H1 (cell line): ENCODE measurements at regions not wholly inside any gene's neighbourhood (a gene's known extent, or its start where the extent isn't known, plus 50 kb on each side); places are given as distances from the start of the nearest gene placed in this dataset.

Source experiments
- CTCF ChIA-PET: fragments of 300-600 bp; sonication (Branson Sonifier 250); formaldehyde crosslinking; loops from one replicate; lab custom pipeline; 2021; ENCODE audit not compliant: partially characterized antibody; lab: Charles Lee
- POLR2A ChIA-PET: fragments of 300-600 bp; sonication (Branson Sonifier 250); formaldehyde crosslinking; loops from one replicate; lab custom pipeline; 2021; ENCODE audit warnings: inconsistent platforms; ENCODE audit not compliant: partially characterized antibody; lab: Charles Lee
- DNase-seq, 2 experiments: peaks; one replicate each; pipeline versions ENCODE4 v3.0.0 to v3.0.0-alpha.2; 2010 to 2022; ENCODE audit warnings: low spot score in 2 of 2, low read depth in 1 of 2, mixed read lengths in 1 of 2
- FAIRE-seq: peaks from 2 replicates; lab custom pipeline; 2011; peaks lifted over from hg19 to GRCh38; lab: Jason Lieb, UNC
- H2AFZ ChIP-seq: 2 replicates; pipeline ENCODE4 v1.8.1; 2012; ENCODE audit warnings: low read length, inconsistent platforms
- H2AK5ac ChIP-seq: 2 replicates; pipeline ENCODE4 v1.6.1; 2013; ENCODE audit warnings: low read depth, low read length
- H2BK120ac ChIP-seq: replicated peaks from 2 replicates; pipeline ENCODE3; 2013; ENCODE audit warnings: low read depth, low read length, inconsistent platforms
- H2BK12ac ChIP-seq: 2 replicates; pipeline ENCODE4 v1.6.1; 2013; ENCODE audit warnings: low read depth, low read length
- H2BK15ac ChIP-seq: 2 replicates; pipeline ENCODE4 v1.6.1; 2013; ENCODE audit warnings: low read length
- H2BK20ac ChIP-seq: 2 replicates; pipeline ENCODE4 v1.6.1; 2013; ENCODE audit warnings: low read length
- H2BK5ac ChIP-seq: 2 replicates; pipeline ENCODE4 v1.6.1; 2013; ENCODE audit warnings: low read depth, low read length
- H3K14ac ChIP-seq: 2 replicates; pipeline ENCODE4 v1.6.1; 2013; ENCODE audit warnings: inconsistent platforms; ENCODE audit not compliant: insufficient read length
- H3K18ac ChIP-seq: 2 replicates; pipeline ENCODE4 v1.6.1; 2013; ENCODE audit warnings: low read length; ENCODE audit errors: extremely low read depth
- H3K23ac ChIP-seq: 2 replicates; pipeline ENCODE4 v1.6.1; 2013; ENCODE audit warnings: inconsistent platforms; ENCODE audit not compliant: insufficient read length
- H3K23me2 ChIP-seq: 2 replicates; pipeline ENCODE4 v1.6.1; 2013; ENCODE audit warnings: low read depth, low read length
- H3K27ac ChIP-seq: 2 replicates; pipeline ENCODE4 v1.6.1; 2011; ENCODE audit warnings: low read depth, low read length, inconsistent platforms
- H3K27me3 ChIP-seq, 4 experiments: replicated peaks in 1 of 4; 1 replicate in 1 of 4; 2 replicates in 3 of 4; pipeline versions ENCODE4 v1.6.1 to v1.8.1; 2011 to 2013; ENCODE audit warnings: low read length in 3 of 4, mild to moderate bottlenecking in 3 of 4, inconsistent platforms in 2 of 4, mixed read lengths in 2 of 4, moderate library complexity in 1 of 4; ENCODE audit not compliant: control insufficient read depth in 3 of 4, insufficient read depth in 3 of 4; ENCODE audit errors: extremely low read depth in 1 of 4
- H3K36me3 ChIP-seq, 4 experiments: 2 replicates each; pipeline versions ENCODE4 v1.6.1 to v1.8.1; 2011 to 2013; ENCODE audit warnings: mild to moderate bottlenecking in 4 of 4, low read length in 3 of 4, moderate library complexity in 2 of 4, control low read depth in 1 of 4, inconsistent platforms in 1 of 4; ENCODE audit not compliant: insufficient read depth in 4 of 4, control insufficient read depth in 2 of 4
- H3K4ac ChIP-seq: replicated peaks from 2 replicates; pipeline ENCODE3; 2013; ENCODE audit warnings: low read length, low read depth, mixed read lengths, inconsistent platforms; ENCODE audit not compliant: insufficient read length
- H3K4me1 ChIP-seq, 4 experiments: replicated peaks in 1 of 4; 1 replicate in 1 of 4; 2 replicates in 3 of 4; pipeline versions ENCODE4 v1.6.1 to v1.8.1; 2011 to 2013; ENCODE audit warnings: low read length in 3 of 4, inconsistent platforms in 2 of 4, mixed read lengths in 1 of 4; ENCODE audit not compliant: insufficient read depth in 4 of 4, control insufficient read depth in 3 of 4
- H3K4me2 ChIP-seq, 2 experiments: 2 replicates each; pipeline versions ENCODE4 v1.6.1 to v1.8.1; 2011 to 2013; ENCODE audit warnings: low read depth in 2 of 2, low read length in 2 of 2, control low read depth in 1 of 2, inconsistent platforms in 1 of 2, mild to moderate bottlenecking in 1 of 2; ENCODE audit not compliant: insufficient read depth in 1 of 2
- H3K4me3 ChIP-seq, 4 experiments: fragments of 200-600, 300-600 bp in 1 of 4; sonication (generic), shearing (Covaris generic), sonication (Bioruptor Twin) in 1 of 4; 2 replicates each; pipeline versions ENCODE4 v1.5.1 to v1.8.1; 2011 to 2016; ENCODE audit warnings: low read length in 4 of 4, low read depth in 3 of 4, control low read depth in 2 of 4, inconsistent platforms in 2 of 4, mild to moderate bottlenecking in 2 of 4, mixed read lengths in 1 of 4, moderate library complexity in 1 of 4; ENCODE audit not compliant: insufficient read depth in 2 of 4; ENCODE audit errors: extremely low read depth in 1 of 4
- H3K56ac ChIP-seq: replicated peaks from 2 replicates; pipeline ENCODE3; 2013; ENCODE audit warnings: low read depth, mild to moderate bottlenecking, mixed read lengths, low read length, inconsistent platforms; ENCODE audit not compliant: insufficient read length
- H3K79me1 ChIP-seq: 2 replicates; pipeline ENCODE4 v1.6.1; 2013; ENCODE audit warnings: low read depth, low read length, control low read depth
- H3K79me2 ChIP-seq, 2 experiments: 2 replicates each; pipeline versions ENCODE4 v1.6.1 to v1.8.1; 2012 to 2013; ENCODE audit warnings: low read length in 2 of 2, mild to moderate bottlenecking in 2 of 2, inconsistent platforms in 1 of 2; ENCODE audit not compliant: insufficient read depth in 2 of 2, control insufficient read depth in 1 of 2
- H3K9ac ChIP-seq, 4 experiments: replicated peaks in 1 of 4; 1 replicate in 1 of 4; 2 replicates in 3 of 4; pipeline versions ENCODE4 v1.6.1 to v1.8.1; 2011 to 2013; ENCODE audit warnings: low read depth in 3 of 4, low read length in 3 of 4, control low read depth in 2 of 4, mild to moderate bottlenecking in 2 of 4, moderate library complexity in 2 of 4, inconsistent platforms in 1 of 4; ENCODE audit errors: extremely low read depth in 1 of 4
- H3K9me3 ChIP-seq, 2 experiments: 2 replicates each; pipeline versions ENCODE4 v1.6.1 to v1.8.1; 2012 to 2013; ENCODE audit warnings: mild to moderate bottlenecking in 2 of 2, moderate library complexity in 2 of 2, control low read depth in 1 of 2, inconsistent platforms in 1 of 2, low read depth in 1 of 2, low read length in 1 of 2, mixed read lengths in 1 of 2; ENCODE audit not compliant: insufficient read depth in 2 of 2
- H4K20me1 ChIP-seq, 2 experiments: replicated peaks in 1 of 2; 2 replicates each; pipeline versions ENCODE3 to v1.8.1; 2011 to 2013; ENCODE audit warnings: inconsistent platforms in 2 of 2, low read length in 2 of 2, mild to moderate bottlenecking in 1 of 2; ENCODE audit not compliant: insufficient read depth in 2 of 2, control insufficient read depth in 1 of 2
- H4K5ac ChIP-seq: 2 replicates; pipeline ENCODE4 v1.6.1; 2013; ENCODE audit warnings: low read length, low read depth, mixed read lengths, inconsistent platforms; ENCODE audit not compliant: insufficient read length
- H4K8ac ChIP-seq: 2 replicates; pipeline ENCODE4 v1.8.0; 2013; ENCODE audit warnings: mild to moderate bottlenecking, moderate library complexity, low read length, inconsistent platforms; ENCODE audit not compliant: insufficient read depth; ENCODE audit errors: extremely low read depth
- H4K91ac ChIP-seq: replicated peaks from 2 replicates; pipeline ENCODE3; 2013; ENCODE audit warnings: low read length, mixed read lengths, inconsistent platforms; ENCODE audit not compliant: insufficient read length
- CEBPB ChIP-seq: IDR thresholded peaks from 2 replicates; pipeline ENCODE4 v1.6.1; 2012; ENCODE audit warnings: low read depth, low read length
- KDM1A ChIP-seq: fragments of 200-600, 300-600 bp; sonication (generic); IDR thresholded peaks from 2 replicates; pipeline ENCODE4 v1.7.1; 2016; ENCODE audit warnings: mild to moderate bottlenecking, low read length, borderline replicate concordance
- WGBS, 2 experiments: shearing (Covaris generic) in 1 of 2; methylation state at CpG; one replicate each; pipeline versions ENCODE4 v1.1.6 to v1.1.7; 2013 to 2015; ENCODE audit warnings: low lambda C conversion rate in 2 of 2, mixed read lengths in 2 of 2, inconsistent platforms in 1 of 2, low coverage in 1 of 2, missing lambda C conversion rate in 1 of 2; ENCODE audit not compliant: insufficient replicate concordance in 2 of 2, insufficient coverage in 1 of 2, insufficient read length in 1 of 2; ENCODE audit errors: extremely low coverage in 1 of 2, missing lambda C conversion rate in 1 of 2; 5-methylcytosine and 5-hydroxymethylcytosine counted together

DNA sequence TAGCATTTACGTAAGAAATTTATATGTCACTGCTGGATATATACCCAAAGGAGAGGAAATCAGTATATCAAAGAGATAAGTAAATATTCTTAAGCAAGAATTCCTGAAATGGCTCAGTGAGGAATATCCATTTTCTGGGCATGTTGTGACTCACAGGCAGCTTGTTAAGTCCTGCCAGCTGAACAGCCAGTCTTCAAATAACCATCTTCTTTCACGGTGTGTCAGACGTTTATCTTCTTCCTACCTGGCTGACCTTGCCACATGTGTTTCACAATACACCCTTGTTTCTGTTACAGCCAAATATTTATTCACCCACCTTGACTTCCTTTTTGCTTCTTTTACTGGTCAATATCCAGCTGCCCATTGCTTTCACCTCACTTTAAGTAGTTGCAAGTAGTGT lies 648.1 kb downstream of the ANKRD7 start:
- H3K56ac ChIP-seq, result no peak overlapping the region
- no peaks in the 10 kb centered on the region for H3K27me3 ChIP-seq
- H3K23ac ChIP-seq, result no peak overlapping the region
- WGBS, 2 experiments, result 94% methylated on average over 3 of the region's 3 CpGs; no CpG with 5 or more reads in 1 of the 2 experiments
- no peak overlapping the region for H2BK15ac ChIP-seq
- peaks cover 0 to 3% (median 0%) of the 10 kb centered on the region in 4 experiments; a peak in 1 of 7 replicates for H3K4me1 ChIP-seq
- H3K9ac ChIP-seq, result no peak overlapping the region
- no peaks in the 10 kb centered on the region for H3K23me2 ChIP-seq
- FAIRE-seq (no peak), DNase-seq (no peak)
- no peak overlapping the region for H3K4me3 ChIP-seq
- H2AK5ac ChIP-seq, result no peak overlapping the region
- H3K4ac ChIP-seq, result no peak overlapping the region
- H3K14ac ChIP-seq, result no peak overlapping the region
- no peak overlapping the region for H4K5ac ChIP-seq
- H2BK5ac ChIP-seq, result no peak overlapping the region
- no peak overlapping the region for H3K18ac ChIP-seq
- H3K27ac ChIP-seq, result no peak overlapping the region
- no peaks in the 10 kb centered on the region for H3K36me3 ChIP-seq
- no peak overlapping the region for H4K91ac ChIP-seq
- H2AFZ ChIP-seq, result peak overlapping the region; percentile 6; the same call in 1 of the 2 replicates
- H2BK20ac ChIP-seq, result no peak overlapping the region
- no peak overlapping the region for H2BK120ac ChIP-seq
- H4K20me1 ChIP-seq, result no peaks in the 10 kb centered on the region
- H3K79me1 ChIP-seq, result no peaks in the 10 kb centered on the region
- ChIA-PET CTCF (interaction anchor here (0.8 to 3.6 kb wide), 2 partner anchors 326 to 595 kb away, joined by 3 to 21 read pairs; no protein-coding TSS in a partner anchor), POLR2A (interaction anchor here (0.8 kb wide), 1 partner anchor 10 kb away, joined by 3 read pairs; no protein-coding TSS in a partner anchor)
- no peaks in the 10 kb centered on the region for H3K9me3 ChIP-seq
- H3K4me2 ChIP-seq, result no peak overlapping the region
- no peaks in the 10 kb centered on the region for H3K79me2 ChIP-seq
- no peak overlapping the region for H2BK12ac ChIP-seq
- TF ChIP-seq KDM1A (no peak), CEBPB (0 out of 2 replicates have a peak, but pooled peaks have one; percentile 15)
- no peak overlapping the region for H4K8ac ChIP-seq
